Epithelial cell of proximal tubule (primary cell): ENCODE measurements at regions not wholly inside any gene's neighbourhood (a gene's known extent, or its start where the extent isn't known, plus 50 kb on each side); places are given as distances from the start of the nearest gene placed in this dataset.

Source experiments
- DNase-seq: peaks from one replicate; pipeline ENCODE4 v3.0.0-alpha.2; 2011; ENCODE audit warnings: low read depth
- H3K4me3 ChIP-seq: 2 replicates; pipeline ENCODE4 v1.5.1; 2011; ENCODE audit warnings: low read depth, mild to moderate bottlenecking, low read length
- TF ChIP-seq, protein P1 (sequence below): conservative IDR thresholded peaks from 2 replicates; pipeline ENCODE4 v1.5.1; 2012; ENCODE audit warnings: low read depth, mild to moderate bottlenecking, low read length

GRCh38 chr2:65691816-65692215 is 259.4 kb upstream of the SPRED2 start:
- TF ChIP-seq, protein P1, sequence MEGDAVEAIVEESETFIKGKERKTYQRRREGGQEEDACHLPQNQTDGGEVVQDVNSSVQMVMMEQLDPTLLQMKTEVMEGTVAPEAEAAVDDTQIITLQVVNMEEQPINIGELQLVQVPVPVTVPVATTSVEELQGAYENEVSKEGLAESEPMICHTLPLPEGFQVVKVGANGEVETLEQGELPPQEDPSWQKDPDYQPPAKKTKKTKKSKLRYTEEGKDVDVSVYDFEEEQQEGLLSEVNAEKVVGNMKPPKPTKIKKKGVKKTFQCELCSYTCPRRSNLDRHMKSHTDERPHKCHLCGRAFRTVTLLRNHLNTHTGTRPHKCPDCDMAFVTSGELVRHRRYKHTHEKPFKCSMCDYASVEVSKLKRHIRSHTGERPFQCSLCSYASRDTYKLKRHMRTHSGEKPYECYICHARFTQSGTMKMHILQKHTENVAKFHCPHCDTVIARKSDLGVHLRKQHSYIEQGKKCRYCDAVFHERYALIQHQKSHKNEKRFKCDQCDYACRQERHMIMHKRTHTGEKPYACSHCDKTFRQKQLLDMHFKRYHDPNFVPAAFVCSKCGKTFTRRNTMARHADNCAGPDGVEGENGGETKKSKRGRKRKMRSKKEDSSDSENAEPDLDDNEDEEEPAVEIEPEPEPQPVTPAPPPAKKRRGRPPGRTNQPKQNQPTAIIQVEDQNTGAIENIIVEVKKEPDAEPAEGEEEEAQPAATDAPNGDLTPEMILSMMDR, result no peak
- H3K4me3 ChIP-seq, result no peak overlapping the region
- DNase-seq, result no peak

DNA sequence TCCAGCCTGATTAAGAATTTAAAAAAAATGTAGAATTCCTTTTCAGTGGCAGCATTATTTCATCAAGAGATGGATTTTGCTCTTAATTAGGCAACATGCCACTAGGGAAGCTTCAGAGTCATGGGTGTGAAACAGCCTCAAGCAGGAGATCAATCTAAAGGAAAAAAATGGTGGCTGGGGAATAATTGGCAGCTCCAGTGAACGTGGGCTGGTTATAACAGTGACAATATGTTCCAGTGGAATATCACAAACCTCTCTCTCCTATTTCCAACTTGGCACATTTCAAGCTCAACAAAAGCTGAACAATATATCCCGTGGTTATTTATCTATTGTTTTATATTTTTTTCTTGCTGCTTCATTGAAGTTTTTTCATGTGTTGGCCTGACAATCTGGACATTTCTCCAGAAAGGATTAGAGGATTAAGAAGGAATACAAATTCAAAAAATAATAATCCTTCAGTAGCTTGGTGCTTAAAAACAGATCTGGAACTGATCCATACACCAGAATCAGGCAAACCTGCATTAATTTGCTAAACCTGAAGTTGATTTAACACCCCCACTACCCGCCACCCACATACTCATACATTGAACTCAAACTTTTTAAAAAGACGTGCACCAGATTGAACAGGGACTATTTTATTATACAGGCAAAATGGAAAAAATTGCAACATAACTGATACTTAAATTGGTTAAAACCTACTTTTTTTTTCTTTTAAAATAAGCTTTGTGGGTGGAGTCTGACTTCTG is 255.9 kb upstream of the SPRED2 start:
- TF ChIP-seq, protein P1, result no peak
- no peak for DNase-seq
- no peak overlapping the region for H3K4me3 ChIP-seq

DNA sequence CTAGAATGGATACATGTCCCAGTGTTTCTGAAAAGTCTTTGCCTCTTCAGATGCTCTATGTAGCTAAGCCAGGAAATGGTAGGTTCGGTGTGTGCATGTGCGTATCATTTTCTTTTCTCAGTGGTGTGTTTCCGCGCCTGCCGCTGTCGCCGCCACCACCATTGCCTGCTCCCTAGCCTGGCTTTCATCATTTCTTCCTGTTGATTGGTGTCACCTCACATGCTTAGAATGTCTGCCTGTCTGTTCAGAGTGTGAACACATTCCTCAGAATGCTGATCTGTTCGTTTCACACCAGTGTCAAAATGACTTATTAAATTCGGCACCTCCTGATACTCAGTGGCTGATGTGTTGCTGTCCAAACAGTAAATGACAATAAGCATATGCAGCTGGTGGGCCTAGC is 255.2 kb upstream of the SPRED2 start:
- no peak for DNase-seq
- TF ChIP-seq, protein P1, result no peak
- H3K4me3 ChIP-seq, result no peak overlapping the region

GRCh38 chr2:65686928-65687521 is 254.6 kb upstream of the SPRED2 start:
- no peak for DNase-seq
- TF ChIP-seq, protein P1, result peak; percentile 51
- no peak overlapping the region for H3K4me3 ChIP-seq

GRCh38 chr2:65681503-65681902 is 249.1 kb upstream of the SPRED2 start:
- TF ChIP-seq, protein P1, result no peak
- no peak overlapping the region for H3K4me3 ChIP-seq
- no peak for DNase-seq

GRCh38 chr2:65678779-65679391 is 246.5 kb upstream of the SPRED2 start:
- TF ChIP-seq, protein P1, result no peak
- DNase-seq, result no peak

GRCh38 chr2:65675350-65675749 is 243.0 kb upstream of the SPRED2 start:
- DNase-seq, result no peak
- no peak overlapping the region for H3K4me3 ChIP-seq
- TF ChIP-seq, protein P1, result no peak

More at GRCh38 chr2:65678779-65679391, 246.5 kb upstream of the SPRED2 start:
- no peak overlapping the region for H3K4me3 ChIP-seq
